Endodermal cell (in vitro differentiated cells): ENCODE measurements at regions not wholly inside any gene's neighbourhood (a gene's known extent, or its start where the extent isn't known, plus 50 kb on each side); places are given as distances from the start of the nearest gene placed in this dataset.

Source experiments
- DNase-seq: peaks from one replicate; pipeline ENCODE4 v3.0.0-alpha.2; 2017
- H3K27ac ChIP-seq: 2 replicates; pipeline ENCODE4 v1.5.1; 2013; ENCODE audit warnings: mild to moderate bottlenecking, low read depth, low read length, moderate library complexity
- H3K27me3 ChIP-seq: 2 replicates; pipeline ENCODE4 v1.6.1; 2013; ENCODE audit warnings: mild to moderate bottlenecking, low read length, moderate library complexity; ENCODE audit not compliant: insufficient read depth, control insufficient read depth, poor library complexity, severe bottlenecking
- H3K36me3 ChIP-seq: 2 replicates; pipeline ENCODE4 v1.7.0; 2013; ENCODE audit warnings: mild to moderate bottlenecking, low read length, moderate library complexity; ENCODE audit not compliant: control insufficient read depth, insufficient read depth
- H3K4me1 ChIP-seq: one replicate; pipeline ENCODE4 v1.7.0; 2013; ENCODE audit warnings: low read length; ENCODE audit not compliant: control insufficient read depth, insufficient read depth
- H3K4me3 ChIP-seq: 2 replicates; pipeline ENCODE4 v1.5.1; 2013; ENCODE audit warnings: mild to moderate bottlenecking, low read length, moderate library complexity
- H3K9ac ChIP-seq: 2 replicates; pipeline ENCODE4 v1.6.1; 2013; ENCODE audit warnings: mild to moderate bottlenecking, low read length, moderate library complexity; ENCODE audit not compliant: poor library complexity, severe bottlenecking; ENCODE audit errors: extremely low read depth
- H3K9me3 ChIP-seq: 2 replicates; pipeline ENCODE4 v1.6.1; 2013; ENCODE audit warnings: mild to moderate bottlenecking, low read length, moderate library complexity; ENCODE audit not compliant: control insufficient read depth
- H3K27ac Mint-ChIP-seq: 2 replicates; pipeline ENCODE4 v1.8.0; 2020; ENCODE audit warnings: mixed read lengths
- H3K27me3 Mint-ChIP-seq: 2 replicates; pipeline ENCODE4 v1.8.0; 2021; ENCODE audit warnings: mild to moderate bottlenecking, mixed read lengths; ENCODE audit not compliant: insufficient read depth
- H3K36me3 Mint-ChIP-seq: 2 replicates; pipeline ENCODE4 v1.8.0; 2020; ENCODE audit warnings: low read depth, mixed read lengths
- H3K4me1 Mint-ChIP-seq: 2 replicates; pipeline ENCODE4 v1.8.0; 2020; ENCODE audit warnings: mixed read lengths
- H3K4me3 Mint-ChIP-seq: 2 replicates; pipeline ENCODE4 v1.8.0; 2020; ENCODE audit warnings: mild to moderate bottlenecking, moderate library complexity, mixed read lengths
- H3K9me3 Mint-ChIP-seq: 2 replicates; pipeline ENCODE4 v1.8.0; 2020; ENCODE audit warnings: mild to moderate bottlenecking, mixed read lengths
- CTCF ChIP-seq: fragments of 200-600 bp; sonication (generic); conservative IDR thresholded peaks from 2 replicates; pipeline ENCODE4 v1.5.0; 2021; ENCODE audit warnings: antibody characterized with exemption, mild to moderate bottlenecking
- WGBS, 2 experiments: methylation state at CpG; one replicate each; pipeline versions ENCODE4 v1.1.5 to v1.1.7; 2013; ENCODE audit warnings: missing lambda C conversion rate in 2 of 2, mixed read lengths in 1 of 2; ENCODE audit not compliant: insufficient coverage in 1 of 2, insufficient read length in 1 of 2; 5-methylcytosine and 5-hydroxymethylcytosine counted together

- Mint-ChIP-seq H3K4me1 (no peaks in the 10 kb centered on the region), H3K27ac (no peak overlapping the region)
- no peak for TF ChIP-seq CTCF
Measured at GRCh38 chr6:82645536-82646230, 282.1 kb downstream of the TPBG start.

GRCh38 chr6:82646231-82646615 is 282.6 kb downstream of the TPBG start:
- no peak for TF ChIP-seq CTCF

More at GRCh38 chr6:82645536-82646230, 282.1 kb downstream of the TPBG start:
- Histone ChIP-seq H3K9me3 (no peaks in the 10 kb centered on the region), H3K36me3 (no peaks in the 10 kb centered on the region), H3K4me1 (no peaks in the 10 kb centered on the region), H3K4me3 (no peak overlapping the region), H3K27ac (no peak overlapping the region), H3K9ac (no peak overlapping the region), H3K27me3 (no peaks in the 10 kb centered on the region)
- H3K36me3 Mint-ChIP-seq, result no peaks in the 10 kb centered on the region
- 83 to 84% methylated on average over 1 to 3 of the region's 3 CpGs for WGBS, 2 experiments
- no peak overlapping the region for H3K4me3 Mint-ChIP-seq
- DNase-seq, result no peak
- no peaks in the 10 kb centered on the region for H3K9me3 Mint-ChIP-seq
- peaks cover 6% of the 10 kb centered on the region for H3K27me3 Mint-ChIP-seq

GRCh38 chr6:82651845-82652335 is 288.3 kb downstream of the TPBG start:
- H3K9me3 Mint-ChIP-seq, result no peaks in the 10 kb centered on the region
- no peaks in the 10 kb centered on the region for H3K4me1 Mint-ChIP-seq

More at GRCh38 chr6:82646231-82646615, 282.6 kb downstream of the TPBG start:
- peaks cover 6% of the 10 kb centered on the region for H3K27me3 Mint-ChIP-seq
- no peak overlapping the region for H3K4me3 Mint-ChIP-seq
- no peak overlapping the region for H3K27ac Mint-ChIP-seq
- Histone ChIP-seq H3K27me3 (no peaks in the 10 kb centered on the region), H3K9ac (no peak overlapping the region), H3K9me3 (no peaks in the 10 kb centered on the region), H3K36me3 (no peaks in the 10 kb centered on the region), H3K27ac (no peak overlapping the region), H3K4me1 (no peaks in the 10 kb centered on the region), H3K4me3 (no peak overlapping the region)
- no peaks in the 10 kb centered on the region for H3K9me3 Mint-ChIP-seq
- no peaks in the 10 kb centered on the region for H3K36me3 Mint-ChIP-seq
- 76 to 78% methylated on average over 1 of the region's 1 CpG for WGBS, 2 experiments
- DNase-seq, result no peak
- no peaks in the 10 kb centered on the region for H3K4me1 Mint-ChIP-seq

More at GRCh38 chr6:82651845-82652335, 288.3 kb downstream of the TPBG start:
- Histone ChIP-seq H3K27me3 (no peaks in the 10 kb centered on the region), H3K36me3 (no peaks in the 10 kb centered on the region), H3K27ac (no peak overlapping the region), H3K9me3 (no peaks in the 10 kb centered on the region), H3K4me3 (no peak overlapping the region), H3K9ac (no peak overlapping the region), H3K4me1 (no peaks in the 10 kb centered on the region)
- Mint-ChIP-seq H3K36me3 (no peaks in the 10 kb centered on the region), H3K27ac (no peak overlapping the region), H3K4me3 (no peak overlapping the region), H3K27me3 (peaks cover 6% of the 10 kb centered on the region)
- WGBS, 2 experiments, result 87 to 95% methylated on average over 3 to 5 of the region's 5 CpGs
- no peak for TF ChIP-seq CTCF
- DNase-seq, result no peak
